Peyer's patch (tissue), 4 donors: ENCODE measurements at regions not wholly inside any gene's neighbourhood (a gene's known extent, or its start where the extent isn't known, plus 50 kb on each side); places are given as distances from the start of the nearest gene placed in this dataset.

ENCODE experiments used
- DNase-seq, 3 donors: peaks; one replicate each; pipeline ENCODE4 v3.0.0-alpha.2; 2017 to 2019
- H3K27ac ChIP-seq, 4 donors: fragments of 200-600 bp; sonication (generic); one replicate each; pipeline ENCODE4 v1.5.1; 2016 to 2019
- H3K27me3 ChIP-seq, 2 donors: fragments of 200-600 bp; sonication (generic); one replicate each; pipeline ENCODE4 v1.5.1; 2019
- H3K36me3 ChIP-seq, 3 donors: fragments of 200-600 bp; sonication (generic); one replicate each; pipeline ENCODE4 v1.5.1; 2016 to 2019
- H3K4me1 ChIP-seq, 4 donors: fragments of 200-600 bp; sonication (generic); one replicate each; pipeline ENCODE4 v1.5.1; 2016 to 2019
- H3K4me3 ChIP-seq, 4 donors: fragments of 200-600 bp; sonication (generic); 1 replicate in 3 of 4; 2 replicates in 1 of 4; pipeline ENCODE4 v1.5.1; 2016 to 2019; ENCODE audit warnings: mild to moderate bottlenecking in 1 of 4
- H3K9me3 ChIP-seq, 4 donors: fragments of 200-600 bp; sonication (generic); one replicate each; pipeline ENCODE4 v1.5.1; 2016 to 2019; ENCODE audit warnings: mild to moderate bottlenecking in 1 of 4
- POLR2A ChIP-seq, 2 donors: fragments of 450-650 bp; IDR thresholded peaks; one replicate each; pipeline ENCODE4 v1.5.1; 2017; ENCODE audit warnings: antibody characterized with exemption in 2 of 2, mild to moderate bottlenecking in 2 of 2, moderate library complexity in 2 of 2
- TF ChIP-seq, protein P1 (sequence below), 6 experiments: fragments of 450-650 bp in 4 of 6; fragments of 200-600 bp in 2 of 6; sonication (generic) in 1 of 6; IDR thresholded peaks; one replicate each; pipeline ENCODE4 v1.5.1; 2017 to 2019; ENCODE audit warnings: antibody characterized with exemption in 6 of 6, mild to moderate bottlenecking in 3 of 6, moderate library complexity in 1 of 6

DNA sequence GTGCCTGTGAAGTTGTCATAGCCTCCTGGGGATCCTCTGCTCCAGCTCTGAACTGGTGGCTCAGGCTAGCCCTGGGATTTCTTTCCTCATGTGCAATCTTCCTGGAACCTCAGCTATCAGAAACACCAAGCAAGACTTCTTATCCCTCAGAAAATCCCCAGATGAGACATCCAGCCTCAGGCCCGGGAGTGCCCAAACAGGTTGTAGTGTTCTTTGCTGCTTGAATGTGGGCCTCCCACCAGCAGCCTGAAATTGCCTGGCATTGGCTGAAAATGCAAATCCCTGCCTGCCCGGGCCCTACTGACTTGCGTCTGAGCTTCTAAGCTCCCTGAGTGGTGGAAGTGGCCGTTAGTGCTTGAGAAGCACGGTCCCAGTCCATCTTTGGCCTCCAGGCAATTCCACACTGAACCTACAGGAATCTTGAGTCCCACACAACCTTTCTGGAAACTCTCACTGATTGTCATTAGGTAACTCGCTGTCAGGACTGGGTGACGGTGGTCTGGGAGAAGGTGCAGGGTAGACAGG is 146.8 kb downstream of the ZBTB18 start:
- H3K4me3 ChIP-seq: no peak overlapping the region
- TF ChIP-seq POLR2A (IDR thresholded peaks at IDR 0.05): no peak
- TF ChIP-seq, protein P1, sequence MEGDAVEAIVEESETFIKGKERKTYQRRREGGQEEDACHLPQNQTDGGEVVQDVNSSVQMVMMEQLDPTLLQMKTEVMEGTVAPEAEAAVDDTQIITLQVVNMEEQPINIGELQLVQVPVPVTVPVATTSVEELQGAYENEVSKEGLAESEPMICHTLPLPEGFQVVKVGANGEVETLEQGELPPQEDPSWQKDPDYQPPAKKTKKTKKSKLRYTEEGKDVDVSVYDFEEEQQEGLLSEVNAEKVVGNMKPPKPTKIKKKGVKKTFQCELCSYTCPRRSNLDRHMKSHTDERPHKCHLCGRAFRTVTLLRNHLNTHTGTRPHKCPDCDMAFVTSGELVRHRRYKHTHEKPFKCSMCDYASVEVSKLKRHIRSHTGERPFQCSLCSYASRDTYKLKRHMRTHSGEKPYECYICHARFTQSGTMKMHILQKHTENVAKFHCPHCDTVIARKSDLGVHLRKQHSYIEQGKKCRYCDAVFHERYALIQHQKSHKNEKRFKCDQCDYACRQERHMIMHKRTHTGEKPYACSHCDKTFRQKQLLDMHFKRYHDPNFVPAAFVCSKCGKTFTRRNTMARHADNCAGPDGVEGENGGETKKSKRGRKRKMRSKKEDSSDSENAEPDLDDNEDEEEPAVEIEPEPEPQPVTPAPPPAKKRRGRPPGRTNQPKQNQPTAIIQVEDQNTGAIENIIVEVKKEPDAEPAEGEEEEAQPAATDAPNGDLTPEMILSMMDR (IDR thresholded peaks at IDR 0.05): no peak
- no peak for DNase-seq

DNA sequence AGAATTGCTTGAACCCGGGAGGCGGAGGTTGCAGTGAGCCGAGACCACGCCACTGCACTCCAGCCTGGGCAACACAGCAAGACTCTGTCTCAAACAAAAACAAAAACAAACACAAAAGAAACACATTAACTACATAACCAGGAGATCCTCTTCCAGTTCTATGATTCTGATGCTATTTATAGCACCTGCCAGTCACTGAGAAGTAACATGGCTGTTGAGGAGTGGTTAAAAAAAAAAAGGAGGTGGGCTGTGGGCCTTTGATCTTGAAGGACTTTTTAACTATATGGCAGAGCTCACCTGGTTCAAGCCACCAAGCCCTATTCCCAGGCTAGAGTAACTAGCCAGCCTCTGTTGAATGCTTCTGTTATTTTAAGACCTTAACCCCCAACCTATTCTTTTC is 148.8 kb downstream of the ZBTB18 start:
- H3K4me3 ChIP-seq: no peak overlapping the region
- TF ChIP-seq, protein P1 (IDR thresholded peaks at IDR 0.05): no peak
- TF ChIP-seq POLR2A (IDR thresholded peaks at IDR 0.05): no peak

More for the DNA sequence above, 146.8 kb downstream of the ZBTB18 start:
- Histone ChIP-seq H3K27me3 (no peaks in the 10 kb centered on the region), H3K36me3 (no peaks in the 10 kb centered on the region), H3K4me1 (no peaks in the 10 kb centered on the region), H3K9me3 (no peaks in the 10 kb centered on the region), H3K27ac (no peak overlapping the region)

DNA sequence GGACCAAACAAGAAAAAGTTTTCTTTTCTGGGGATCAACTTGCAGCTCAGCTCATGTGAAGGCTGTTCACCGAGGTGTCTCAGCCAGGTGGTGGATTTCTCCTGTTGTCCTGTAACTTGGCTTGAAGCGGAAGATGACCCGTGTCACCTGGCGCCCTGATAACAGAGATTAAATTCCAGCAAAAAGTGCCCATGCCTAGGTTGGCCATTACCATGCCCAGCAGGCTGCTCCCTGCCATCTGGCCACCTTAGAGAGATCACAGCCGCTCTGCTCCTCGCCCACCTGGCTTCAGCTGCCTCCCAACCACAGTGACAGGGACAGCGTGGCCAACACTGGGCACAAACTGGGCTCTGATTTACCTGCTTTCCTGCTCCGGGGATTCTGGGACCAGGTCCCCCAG is 149.5 kb downstream of the ZBTB18 start:
- TF ChIP-seq, protein P1 (IDR thresholded peaks at IDR 0.05): no peak
- no peak for TF ChIP-seq POLR2A (IDR thresholded peaks at IDR 0.05)
- Histone ChIP-seq H3K4me3 (no peak overlapping the region), H3K4me1 (no peaks in the 10 kb centered on the region), H3K36me3 (no peaks in the 10 kb centered on the region), H3K27ac (no peak overlapping the region), H3K27me3 (no peaks in the 10 kb centered on the region), H3K9me3 (no peaks in the 10 kb centered on the region)
- no peak for DNase-seq

More for the DNA sequence above, 148.8 kb downstream of the ZBTB18 start:
- H3K9me3 ChIP-seq: no peaks in the 10 kb centered on the region
- H3K27me3 ChIP-seq: no peaks in the 10 kb centered on the region
- no peak for DNase-seq
- no peaks in the 10 kb centered on the region for H3K4me1 ChIP-seq
- no peaks in the 10 kb centered on the region for H3K36me3 ChIP-seq
- H3K27ac ChIP-seq: no peak overlapping the region

DNA sequence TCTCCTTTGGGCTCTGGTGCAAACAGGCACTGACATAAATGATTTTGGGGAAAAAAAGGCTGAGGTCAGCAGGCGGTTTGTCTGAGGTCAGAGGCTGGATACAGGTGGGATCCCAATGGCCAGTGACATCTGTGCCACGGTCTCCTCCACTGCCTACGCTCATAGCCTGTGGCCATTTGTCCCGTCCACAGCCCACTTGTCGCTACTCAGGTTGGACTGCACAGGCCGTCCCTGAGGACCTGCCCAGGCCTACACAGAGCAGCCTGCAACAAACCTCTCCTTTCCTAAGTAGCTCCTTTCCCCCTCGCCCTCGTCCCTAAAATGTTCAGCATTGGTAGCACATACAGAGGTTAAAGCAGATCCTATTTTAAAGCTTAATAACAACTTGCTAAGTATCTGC is 150.7 kb downstream of the ZBTB18 start:
- H3K4me3 ChIP-seq: no peak overlapping the region
- H3K9me3 ChIP-seq: no peaks in the 10 kb centered on the region
- TF ChIP-seq, protein P1 (IDR thresholded peaks at IDR 0.05): no peak
- TF ChIP-seq POLR2A (IDR thresholded peaks at IDR 0.05): no peak
- no peaks in the 10 kb centered on the region for H3K4me1 ChIP-seq
- DNase-seq: no peak
- no peak overlapping the region for H3K27ac ChIP-seq
- H3K27me3 ChIP-seq: no peaks in the 10 kb centered on the region
- no peaks in the 10 kb centered on the region for H3K36me3 ChIP-seq

DNA sequence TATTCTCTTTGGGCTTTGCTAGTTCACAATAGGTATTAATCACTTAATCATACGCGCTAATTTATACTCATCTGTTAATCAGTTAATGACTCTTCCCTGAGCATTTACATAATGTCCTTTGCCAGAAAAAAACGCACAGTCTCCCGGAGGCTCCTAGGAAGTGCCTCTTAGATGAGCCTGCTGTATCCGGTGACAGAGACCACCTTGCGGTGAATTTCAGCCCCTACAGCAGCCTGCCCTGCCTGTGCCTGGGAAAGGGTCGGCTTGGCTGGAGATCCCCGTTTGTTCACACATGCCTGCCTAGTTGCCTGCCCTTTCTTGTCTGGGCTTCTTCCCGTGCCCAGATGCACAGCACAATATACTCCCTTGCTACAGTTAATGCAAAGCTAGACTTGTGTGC is 152.9 kb downstream of the ZBTB18 start:
- TF ChIP-seq, protein P1 (IDR thresholded peaks at IDR 0.05): no peak
- TF ChIP-seq POLR2A (IDR thresholded peaks at IDR 0.05): no peak
- Histone ChIP-seq H3K9me3 (no peaks in the 10 kb centered on the region), H3K27ac (no peak overlapping the region), H3K27me3 (no peaks in the 10 kb centered on the region), H3K4me3 (no peak overlapping the region), H3K4me1 (no peaks in the 10 kb centered on the region), H3K36me3 (no peaks in the 10 kb centered on the region)
- no peak for DNase-seq

DNA sequence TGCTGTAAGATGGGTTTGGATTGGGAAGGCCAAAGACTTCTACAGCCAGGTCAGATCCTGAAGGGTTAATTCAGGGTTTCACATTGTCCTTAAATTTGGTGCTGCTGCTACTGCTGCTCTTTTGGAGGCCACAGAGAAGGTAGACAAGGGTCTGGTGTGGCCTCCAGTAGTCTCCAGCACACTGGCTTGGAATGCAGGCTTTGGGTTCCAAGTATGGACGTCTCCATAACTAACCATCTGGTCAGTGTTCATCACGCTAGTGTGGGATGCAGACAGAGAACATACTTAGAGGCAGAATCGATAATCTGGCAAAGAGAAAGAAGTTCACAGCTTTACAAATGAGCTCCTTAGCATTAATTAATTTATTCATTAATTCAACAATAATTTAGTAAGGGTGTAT is 154.1 kb downstream of the ZBTB18 start:
- H3K4me1 ChIP-seq: no peaks in the 10 kb centered on the region
- no peak overlapping the region for H3K4me3 ChIP-seq
- no peak overlapping the region for H3K27ac ChIP-seq
- no peaks in the 10 kb centered on the region for H3K27me3 ChIP-seq
- no peaks in the 10 kb centered on the region for H3K9me3 ChIP-seq
- H3K36me3 ChIP-seq: no peaks in the 10 kb centered on the region
- DNase-seq: no peak
- no peak for TF ChIP-seq POLR2A (IDR thresholded peaks at IDR 0.05)
- TF ChIP-seq, protein P1 (IDR thresholded peaks at IDR 0.05): no peak
